ENCODE measurements at regions not wholly inside any gene's neighbourhood (a gene's known extent, or its start where the extent isn't known, plus 50 kb on each side); places are given as distances from the start of the nearest gene placed in this dataset.
A peak's percentile ranks its signal among the peaks of the same experiment; 100 is the strongest.

GRCh38 chr17:77779711-77780539 is 178.6 kb upstream of the TNRC6C start:
- Histone ChIP-seq H3K18ac (ENCODE audit: low read length) (peak overlapping the region; percentile 82), H2BK120ac (ENCODE audit: low read depth, low read length) (peak overlapping the region; percentile 32), H2BK5ac (ENCODE audit: low read length) (peak overlapping the region; percentile 60), H3K4me2 (ENCODE audit: insufficient read depth, low read length, poor library complexity, severe bottlenecking) (no peak overlapping the region), H3K4me3 (ENCODE audit: low read length in 2 of 2) (no peak overlapping the region), H2BK15ac (ENCODE audit: low read length) (peak overlapping the region; percentile 76), H3K9ac (ENCODE audit: low read depth, low read length, poor library complexity) (no peak overlapping the region), H3K27ac (replicated peaks; ENCODE audit: low read length) (no peak overlapping the region), H3K23ac (ENCODE audit: low read depth, low read length, poor library complexity) (peak overlapping the region; percentile 21), H4K8ac (ENCODE audit: low read depth, low read length) (no peak overlapping the region), H4K91ac (ENCODE audit: low read depth, low read length, poor library complexity) (peak overlapping the region; percentile 85), H3K36me3 (replicated peaks in 1 of 2; ENCODE audit: control insufficient read depth in 2 of 2, insufficient read depth in 2 of 2, low read length in 2 of 2) (no peaks in the 10 kb centered on the region), H2BK12ac (ENCODE audit: low read length) (peak overlapping the region; percentile 52), H3K79me1 (ENCODE audit: low read depth, low read length) (no peaks in the 10 kb centered on the region), H3K4me1 (ENCODE audit: control insufficient read depth in 2 of 2, insufficient read depth in 1 of 2, low read depth in 1 of 2, low read length in 2 of 2) (peaks cover 0 to 27% of the 10 kb centered on the region in 2 donors), H2AK5ac (ENCODE audit: low read depth, low read length) (peak overlapping the region; percentile 88), H2AFZ (ENCODE audit: low read length) (no peak overlapping the region), H3K27me3 (ENCODE audit: control insufficient read depth in 3 of 3, insufficient read depth in 3 of 3, low read depth in 1 of 3, low read length in 3 of 3) (peaks cover 0 to 2% (median 2%) of the 10 kb centered on the region in 3 experiments), H3K4ac (ENCODE audit: low read length) (no peak overlapping the region), H3K9me3 (replicated peaks in 1 of 2; ENCODE audit: control insufficient read depth in 2 of 2, insufficient read depth in 1 of 2, low read depth in 1 of 2, low read length in 2 of 2) (peaks cover 0 to 2% of the 10 kb centered on the region in 2 donors), H3K14ac (ENCODE audit: low read length) (peak overlapping the region; percentile 25)
- WGBS, 2 donors (ENCODE audit: extremely low coverage in 2 of 2, insufficient read length in 2 of 2, insufficient replicate concordance in 1 of 2): no CpG with 5 or more reads among the region's 22 CpGs
- DNase-seq (ENCODE audit: low spot score): no peak

GRCh38 chr17:77781536-77781935 is 177.0 kb upstream of the TNRC6C start:
- H3K9ac ChIP-seq (ENCODE audit: low read depth, low read length, poor library complexity): no peak overlapping the region
- H3K4me1 ChIP-seq (ENCODE audit: control insufficient read depth in 2 of 2, insufficient read depth in 1 of 2, low read depth in 1 of 2, low read length in 2 of 2): peaks cover 0 to 27% of the 10 kb centered on the region in 2 donors
- no peak overlapping the region for H3K18ac ChIP-seq (ENCODE audit: low read length)
- no peak overlapping the region for H3K23ac ChIP-seq (ENCODE audit: low read depth, low read length, poor library complexity)
- no peak overlapping the region for H3K14ac ChIP-seq (ENCODE audit: low read length)
- no peaks in the 10 kb centered on the region for H3K79me1 ChIP-seq (ENCODE audit: low read depth, low read length)
- H3K27ac ChIP-seq (replicated peaks; ENCODE audit: low read length): no peak overlapping the region
- no peak overlapping the region for H3K4ac ChIP-seq (ENCODE audit: low read length)
- H2BK120ac ChIP-seq (ENCODE audit: low read depth, low read length): no peak overlapping the region
- no peak overlapping the region for H4K8ac ChIP-seq (ENCODE audit: low read depth, low read length)
- no peak overlapping the region for H3K4me3 ChIP-seq (ENCODE audit: low read length in 2 of 2)
- peak overlapping the region; percentile 73 for H2AK5ac ChIP-seq (ENCODE audit: low read depth, low read length)
- peaks cover 0 to 18% (median 13%) of the 10 kb centered on the region in 3 experiments for H3K27me3 ChIP-seq (ENCODE audit: control insufficient read depth in 3 of 3, insufficient read depth in 3 of 3, low read depth in 1 of 3, low read length in 3 of 3)
- no peak for DNase-seq (ENCODE audit: low spot score)
- H2AFZ ChIP-seq (ENCODE audit: low read length): no peak overlapping the region
- H3K36me3 ChIP-seq (replicated peaks in 1 of 2; ENCODE audit: control insufficient read depth in 2 of 2, insufficient read depth in 2 of 2, low read length in 2 of 2): no peaks in the 10 kb centered on the region
- no CpG with 5 or more reads among the region's 7 CpGs for WGBS, 2 donors (ENCODE audit: extremely low coverage in 2 of 2, insufficient read length in 2 of 2, insufficient replicate concordance in 1 of 2)
- peaks cover 0 to 2% of the 10 kb centered on the region in 2 donors for H3K9me3 ChIP-seq (replicated peaks in 1 of 2; ENCODE audit: control insufficient read depth in 2 of 2, insufficient read depth in 1 of 2, low read depth in 1 of 2, low read length in 2 of 2)
- H4K91ac ChIP-seq (ENCODE audit: low read depth, low read length, poor library complexity): no peak overlapping the region
- no peak overlapping the region for H2BK12ac ChIP-seq (ENCODE audit: low read length)
- H3K4me2 ChIP-seq (ENCODE audit: insufficient read depth, low read length, poor library complexity, severe bottlenecking): no peak overlapping the region
- no peak overlapping the region for H2BK15ac ChIP-seq (ENCODE audit: low read length)
- H2BK5ac ChIP-seq (ENCODE audit: low read length): no peak overlapping the region

- Histone ChIP-seq H4K8ac (ENCODE audit: low read depth, low read length) (no peak overlapping the region), H2BK5ac (ENCODE audit: low read length) (peak overlapping the region; percentile 31), H3K36me3 (replicated peaks in 1 of 2; ENCODE audit: control insufficient read depth in 2 of 2, insufficient read depth in 2 of 2, low read length in 2 of 2) (no peaks in the 10 kb centered on the region), H3K4me3 (ENCODE audit: low read length in 2 of 2) (no peak overlapping the region), H2AK5ac (ENCODE audit: low read depth, low read length) (peak overlapping the region; percentile 73), H2BK15ac (ENCODE audit: low read length) (no peak overlapping the region), H3K9me3 (replicated peaks in 1 of 2; ENCODE audit: control insufficient read depth in 2 of 2, insufficient read depth in 1 of 2, low read depth in 1 of 2, low read length in 2 of 2) (peaks cover 0 to 2% of the 10 kb centered on the region in 2 donors), H2AFZ (ENCODE audit: low read length) (no peak overlapping the region), H3K18ac (ENCODE audit: low read length) (peak overlapping the region; percentile 68), H2BK120ac (ENCODE audit: low read depth, low read length) (no peak overlapping the region), H3K79me1 (ENCODE audit: low read depth, low read length) (no peaks in the 10 kb centered on the region), H3K27ac (replicated peaks; ENCODE audit: low read length) (no peak overlapping the region), H3K9ac (ENCODE audit: low read depth, low read length, poor library complexity) (no peak overlapping the region), H4K91ac (ENCODE audit: low read depth, low read length, poor library complexity) (no peak overlapping the region), H3K23ac (ENCODE audit: low read depth, low read length, poor library complexity) (no peak overlapping the region), H3K4ac (ENCODE audit: low read length) (no peak overlapping the region), H3K4me1 (ENCODE audit: control insufficient read depth in 2 of 2, insufficient read depth in 1 of 2, low read depth in 1 of 2, low read length in 2 of 2) (peaks cover 0 to 32% of the 10 kb centered on the region in 2 donors), H3K4me2 (ENCODE audit: insufficient read depth, low read length, poor library complexity, severe bottlenecking) (no peak overlapping the region), H2BK12ac (ENCODE audit: low read length) (peak overlapping the region; percentile 0), H3K14ac (ENCODE audit: low read length) (no peak overlapping the region), H3K27me3 (ENCODE audit: control insufficient read depth in 3 of 3, insufficient read depth in 3 of 3, low read depth in 1 of 3, low read length in 3 of 3) (peaks cover 0 to 25% (median 15%) of the 10 kb centered on the region in 3 experiments)
- WGBS, 2 donors (ENCODE audit: extremely low coverage in 2 of 2, insufficient read length in 2 of 2, insufficient replicate concordance in 1 of 2): no CpG with 5 or more reads among the region's 10 CpGs
- no peak for DNase-seq (ENCODE audit: low spot score)
Measured at GRCh38 chr17:77782201-77782600, 176.3 kb upstream of the TNRC6C start.

GRCh38 chr17:77782611-77783010 is 175.9 kb upstream of the TNRC6C start:
- Histone ChIP-seq H2BK12ac (ENCODE audit: low read length) (no peak overlapping the region), H2BK120ac (ENCODE audit: low read depth, low read length) (no peak overlapping the region), H2AFZ (ENCODE audit: low read length) (no peak overlapping the region), H4K8ac (ENCODE audit: low read depth, low read length) (no peak overlapping the region), H3K18ac (ENCODE audit: low read length) (peak overlapping the region; percentile 38), H3K14ac (ENCODE audit: low read length) (no peak overlapping the region), H2BK15ac (ENCODE audit: low read length) (no peak overlapping the region), H3K4ac (ENCODE audit: low read length) (no peak overlapping the region), H3K27me3 (ENCODE audit: control insufficient read depth in 3 of 3, insufficient read depth in 3 of 3, low read depth in 1 of 3, low read length in 3 of 3) (peaks cover 0 to 29% (median 18%) of the 10 kb centered on the region in 3 experiments), H3K23ac (ENCODE audit: low read depth, low read length, poor library complexity) (no peak overlapping the region), H3K9me3 (replicated peaks in 1 of 2; ENCODE audit: control insufficient read depth in 2 of 2, insufficient read depth in 1 of 2, low read depth in 1 of 2, low read length in 2 of 2) (peaks cover 0 to 2% of the 10 kb centered on the region in 2 donors), H3K4me2 (ENCODE audit: insufficient read depth, low read length, poor library complexity, severe bottlenecking) (no peak overlapping the region), H3K79me1 (ENCODE audit: low read depth, low read length) (no peaks in the 10 kb centered on the region), H3K36me3 (replicated peaks in 1 of 2; ENCODE audit: control insufficient read depth in 2 of 2, insufficient read depth in 2 of 2, low read length in 2 of 2) (no peaks in the 10 kb centered on the region), H2AK5ac (ENCODE audit: low read depth, low read length) (peak overlapping the region; percentile 73), H4K91ac (ENCODE audit: low read depth, low read length, poor library complexity) (no peak overlapping the region), H2BK5ac (ENCODE audit: low read length) (peak overlapping the region; percentile 31), H3K4me3 (ENCODE audit: low read length in 2 of 2) (no peak overlapping the region), H3K27ac (replicated peaks; ENCODE audit: low read length) (no peak overlapping the region), H3K4me1 (ENCODE audit: control insufficient read depth in 2 of 2, insufficient read depth in 1 of 2, low read depth in 1 of 2, low read length in 2 of 2) (peaks cover 0 to 35% of the 10 kb centered on the region in 2 donors), H3K9ac (ENCODE audit: low read depth, low read length, poor library complexity) (no peak overlapping the region)
- WGBS, 2 donors (ENCODE audit: extremely low coverage in 2 of 2, insufficient read length in 2 of 2, insufficient replicate concordance in 1 of 2): no CpG with 5 or more reads among the region's 14 CpGs
- no peak for DNase-seq (ENCODE audit: low spot score)
